ENCODE measurements at regions not wholly inside any gene's neighbourhood (a gene's known extent, or its start where the extent isn't known, plus 50 kb on each side); places are given as distances from the start of the nearest gene placed in this dataset.

- Histone ChIP-seq H3K36me3 (ENCODE audit: control insufficient read depth in 2 of 2, extremely low read depth in 1 of 2, insufficient read depth in 1 of 2, low read length in 1 of 2) (no peaks in the 10 kb centered on the region), H3K9me3 (no peaks in the 10 kb centered on the region), H3K27ac (ENCODE audit: low read length) (no peak overlapping the region), H3K4me1 (ENCODE audit: control insufficient read depth in 1 of 2, extremely low read depth in 1 of 2, insufficient read depth in 2 of 2, low read length in 2 of 2) (no peaks in the 10 kb centered on the region), H3K27me3 (replicated peaks in 1 of 2; ENCODE audit: control insufficient read depth in 2 of 2, extremely low read depth in 1 of 2, insufficient read depth in 2 of 2, low read length in 1 of 2) (no peaks in the 10 kb centered on the region), H3K4me3 (ENCODE audit: control insufficient read depth in 1 of 2, extremely low read depth in 1 of 2, low read length in 1 of 2) (no peak overlapping the region)
- Mint-ChIP-seq H3K4me1 (no peaks in the 10 kb centered on the region), H3K36me3 (no peaks in the 10 kb centered on the region), H3K27ac (no peak overlapping the region), H3K4me3 (no peak overlapping the region), H3K9me3 (peaks cover 8 to 9% (median 9%) of the 10 kb centered on the region in 3 donors), H3K27me3 (no peaks in the 10 kb centered on the region)
- CTCF ChIA-PET = no interaction called here
- WGBS (ENCODE audit: insufficient coverage) = 46% methylated on average over 2 of the region's 4 CpGs
- DNase-seq = no peak
- POLR2A ChIA-PET = no interaction called here
- ATAC-seq (replicated peaks in 1 of 4) = no peak
Measured at GRCh38 chr14:25944020-25944419, 653.8 kb downstream of the NOVA1 start.

GRCh38 chr14:25943329-25943728 is 654.5 kb downstream of the NOVA1 start:
- H3K27me3 ChIP-seq (replicated peaks in 1 of 2; ENCODE audit: control insufficient read depth in 2 of 2, extremely low read depth in 1 of 2, insufficient read depth in 2 of 2, low read length in 1 of 2) = no peaks in the 10 kb centered on the region
- Mint-ChIP-seq H3K4me1 (no peaks in the 10 kb centered on the region), H3K4me3 (no peak overlapping the region), H3K36me3 (no peaks in the 10 kb centered on the region), H3K27ac (no peak overlapping the region), H3K9me3 (peaks cover 8 to 9% (median 8%) of the 10 kb centered on the region in 3 donors), H3K27me3 (no peaks in the 10 kb centered on the region)
- no peak for DNase-seq
- no peak overlapping the region for H3K4me3 ChIP-seq (ENCODE audit: control insufficient read depth in 1 of 2, extremely low read depth in 1 of 2, low read length in 1 of 2)
- WGBS (ENCODE audit: insufficient coverage) = no CpG with 5 or more reads among the region's 1 CpG
- H3K36me3 ChIP-seq (ENCODE audit: control insufficient read depth in 2 of 2, extremely low read depth in 1 of 2, insufficient read depth in 1 of 2, low read length in 1 of 2) = no peaks in the 10 kb centered on the region
- POLR2A ChIA-PET = no interaction called here
- no peaks in the 10 kb centered on the region for H3K4me1 ChIP-seq (ENCODE audit: control insufficient read depth in 1 of 2, extremely low read depth in 1 of 2, insufficient read depth in 2 of 2, low read length in 2 of 2)
- CTCF ChIA-PET = no interaction called here
- no peak overlapping the region for H3K27ac ChIP-seq (ENCODE audit: low read length)
- H3K9me3 ChIP-seq = no peaks in the 10 kb centered on the region
- ATAC-seq (replicated peaks in 1 of 4) = no peak

GRCh38 chr14:25942090-25942489 is 655.7 kb downstream of the NOVA1 start:
- H3K27me3 Mint-ChIP-seq = no peaks in the 10 kb centered on the region
- no peak overlapping the region for H3K4me3 Mint-ChIP-seq
- no peaks in the 10 kb centered on the region for H3K9me3 ChIP-seq
- H3K36me3 ChIP-seq (ENCODE audit: control insufficient read depth in 2 of 2, extremely low read depth in 1 of 2, insufficient read depth in 1 of 2, low read length in 1 of 2) = no peaks in the 10 kb centered on the region
- ChIA-PET CTCF (no interaction called here), POLR2A (no interaction called here)
- no peaks in the 10 kb centered on the region for H3K27me3 ChIP-seq (replicated peaks in 1 of 2; ENCODE audit: control insufficient read depth in 2 of 2, extremely low read depth in 1 of 2, insufficient read depth in 2 of 2, low read length in 1 of 2)
- DNase-seq (no peak), ATAC-seq (replicated peaks in 1 of 4) (no peak)
- no peak overlapping the region for H3K27ac ChIP-seq (ENCODE audit: low read length)
- H3K4me3 ChIP-seq (ENCODE audit: control insufficient read depth in 1 of 2, extremely low read depth in 1 of 2, low read length in 1 of 2) = no peak overlapping the region
- no CpG with 5 or more reads among the region's 3 CpGs for WGBS (ENCODE audit: insufficient coverage)
- H3K4me1 ChIP-seq (ENCODE audit: control insufficient read depth in 1 of 2, extremely low read depth in 1 of 2, insufficient read depth in 2 of 2, low read length in 2 of 2) = no peaks in the 10 kb centered on the region
- no peak overlapping the region for H3K27ac Mint-ChIP-seq
- peaks cover 5 to 9% (median 8%) of the 10 kb centered on the region in 3 donors for H3K9me3 Mint-ChIP-seq
- no peaks in the 10 kb centered on the region for H3K36me3 Mint-ChIP-seq
- H3K4me1 Mint-ChIP-seq = no peaks in the 10 kb centered on the region

- Mint-ChIP-seq H3K9me3 (peaks cover 4 to 13% (median 8%) of the 10 kb centered on the region in 3 donors), H3K36me3 (no peaks in the 10 kb centered on the region), H3K4me3 (no peak overlapping the region), H3K4me1 (no peaks in the 10 kb centered on the region), H3K27me3 (no peaks in the 10 kb centered on the region), H3K27ac (no peak overlapping the region)
- no peak for DNase-seq
- Histone ChIP-seq H3K36me3 (ENCODE audit: control insufficient read depth in 2 of 2, extremely low read depth in 1 of 2, insufficient read depth in 1 of 2, low read length in 1 of 2) (no peaks in the 10 kb centered on the region), H3K27ac (ENCODE audit: low read length) (no peak overlapping the region), H3K27me3 (replicated peaks in 1 of 2; ENCODE audit: control insufficient read depth in 2 of 2, extremely low read depth in 1 of 2, insufficient read depth in 2 of 2, low read length in 1 of 2) (no peaks in the 10 kb centered on the region), H3K9me3 (no peaks in the 10 kb centered on the region), H3K4me1 (ENCODE audit: control insufficient read depth in 1 of 2, extremely low read depth in 1 of 2, insufficient read depth in 2 of 2, low read length in 2 of 2) (no peaks in the 10 kb centered on the region), H3K4me3 (ENCODE audit: control insufficient read depth in 1 of 2, extremely low read depth in 1 of 2, low read length in 1 of 2) (no peak overlapping the region)
- WGBS (ENCODE audit: insufficient coverage) = no CpG with 5 or more reads among the region's 3 CpGs
- CTCF ChIA-PET = no interaction called here
- ATAC-seq (replicated peaks in 1 of 4) = no peak
- POLR2A ChIA-PET = no interaction called here
Measured at GRCh38 chr14:25933731-25934130, 664.1 kb downstream of the NOVA1 start.

- Histone ChIP-seq H3K36me3 (ENCODE audit: control insufficient read depth in 2 of 2, extremely low read depth in 1 of 2, insufficient read depth in 1 of 2, low read length in 1 of 2) (no peaks in the 10 kb centered on the region), H3K4me3 (ENCODE audit: control insufficient read depth in 1 of 2, extremely low read depth in 1 of 2, low read length in 1 of 2) (no peak overlapping the region), H3K27me3 (replicated peaks in 1 of 2; ENCODE audit: control insufficient read depth in 2 of 2, extremely low read depth in 1 of 2, insufficient read depth in 2 of 2, low read length in 1 of 2) (no peaks in the 10 kb centered on the region), H3K9me3 (no peaks in the 10 kb centered on the region), H3K4me1 (ENCODE audit: control insufficient read depth in 1 of 2, extremely low read depth in 1 of 2, insufficient read depth in 2 of 2, low read length in 2 of 2) (no peaks in the 10 kb centered on the region), H3K27ac (ENCODE audit: low read length) (no peak overlapping the region)
- no peak overlapping the region for H3K27ac Mint-ChIP-seq
- ChIA-PET POLR2A (no interaction called here), CTCF (no interaction called here)
- 90% methylated on average over 2 of the region's 7 CpGs for WGBS (ENCODE audit: insufficient coverage)
- H3K27me3 Mint-ChIP-seq = no peaks in the 10 kb centered on the region
- H3K4me1 Mint-ChIP-seq = no peaks in the 10 kb centered on the region
- no peak for ATAC-seq (replicated peaks in 1 of 4)
- H3K36me3 Mint-ChIP-seq = no peaks in the 10 kb centered on the region
- DNase-seq = no peak
- H3K4me3 Mint-ChIP-seq = no peak overlapping the region
- H3K9me3 Mint-ChIP-seq = peaks cover 13 to 26% (median 14%) of the 10 kb centered on the region in 3 donors
Measured at GRCh38 chr14:25929881-25930615, 667.8 kb downstream of the NOVA1 start.

- no peak overlapping the region for H3K4me3 Mint-ChIP-seq
- H3K4me1 Mint-ChIP-seq = no peaks in the 10 kb centered on the region
- no peaks in the 10 kb centered on the region for H3K4me1 ChIP-seq (ENCODE audit: control insufficient read depth in 1 of 2, extremely low read depth in 1 of 2, insufficient read depth in 2 of 2, low read length in 2 of 2)
- no peak overlapping the region for H3K4me3 ChIP-seq (ENCODE audit: control insufficient read depth in 1 of 2, extremely low read depth in 1 of 2, low read length in 1 of 2)
- H3K27me3 Mint-ChIP-seq = no peaks in the 10 kb centered on the region
- H3K9me3 Mint-ChIP-seq = peaks cover 4 to 36% (median 19%) of the 10 kb centered on the region in 3 donors
- no peaks in the 10 kb centered on the region for H3K36me3 Mint-ChIP-seq
- CTCF ChIA-PET = no interaction called here
- DNase-seq = no peak
- H3K27me3 ChIP-seq (replicated peaks in 1 of 2; ENCODE audit: control insufficient read depth in 2 of 2, extremely low read depth in 1 of 2, insufficient read depth in 2 of 2, low read length in 1 of 2) = no peaks in the 10 kb centered on the region
- no peak overlapping the region for H3K27ac ChIP-seq (ENCODE audit: low read length)
- no peak overlapping the region for H3K27ac Mint-ChIP-seq
- H3K9me3 ChIP-seq = no peaks in the 10 kb centered on the region
- no peaks in the 10 kb centered on the region for H3K36me3 ChIP-seq (ENCODE audit: control insufficient read depth in 2 of 2, extremely low read depth in 1 of 2, insufficient read depth in 1 of 2, low read length in 1 of 2)
- no peak for ATAC-seq (replicated peaks in 1 of 4)
- POLR2A ChIA-PET = no interaction called here
- 74% methylated on average over 9 of the region's 9 CpGs for WGBS (ENCODE audit: insufficient coverage)
Measured at GRCh38 chr14:25911831-25912230, 686.0 kb downstream of the NOVA1 start.
